NCI-H526 treated with DMSO at 0.1 percent for 48 hours (cell line): ENCODE measurements at regions not wholly inside any gene's neighbourhood (a gene's known extent, or its start where the extent isn't known, plus 50 kb on each side); places are given as distances from the start of the nearest gene placed in this dataset.

Source experiments
- DNase-seq: peaks from one replicate; lab custom pipeline; 2025; lab: John Stamatoyannopoulos, UW

GRCh38 chr16:86214326-86215232 lies 295.7 kb upstream of the FOXF1 start:
- DNase-seq: no peak

DNA sequence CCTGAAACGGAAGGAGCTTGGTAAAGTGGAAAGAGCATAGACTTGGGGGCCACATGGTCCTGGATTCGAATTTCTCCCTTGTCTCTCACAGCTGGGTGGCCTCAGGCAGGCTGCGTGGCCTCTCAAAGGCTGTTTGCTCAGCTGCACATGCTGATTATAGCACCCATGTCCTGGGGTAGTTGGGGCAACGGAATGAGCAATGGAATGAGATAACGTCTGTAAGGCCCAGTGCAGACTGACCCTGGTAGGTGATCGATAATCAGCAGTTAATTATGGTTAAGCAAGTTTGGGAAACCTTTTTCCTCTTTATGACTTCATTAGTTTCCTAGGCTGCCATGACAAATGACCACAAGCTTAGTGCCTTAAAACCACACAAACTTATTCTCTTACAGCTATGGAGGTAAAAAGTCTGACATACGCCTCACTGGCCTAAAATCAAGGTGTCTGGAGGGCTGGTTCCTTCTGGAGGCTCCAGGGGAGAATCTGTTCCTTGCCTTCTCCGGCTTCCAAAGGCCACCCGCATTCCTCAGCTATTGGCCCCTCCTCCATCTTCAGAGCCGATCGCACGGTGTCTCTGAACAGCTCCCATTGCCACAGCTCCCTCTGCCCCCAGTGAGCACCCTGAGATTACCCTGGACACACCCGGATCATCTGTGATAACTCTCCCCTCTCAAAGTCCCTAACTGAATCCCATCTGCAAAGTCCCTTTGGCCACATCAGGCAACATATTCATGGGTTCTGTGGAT lies 294.9 kb upstream of the FOXF1 start:
- DNase-seq: no peak

GRCh38 chr16:86215979-86216585 lies 294.2 kb upstream of the FOXF1 start:
- DNase-seq: no peak

GRCh38 chr16:86216591-86216990 lies 293.7 kb upstream of the FOXF1 start:
- no peak for DNase-seq

DNA sequence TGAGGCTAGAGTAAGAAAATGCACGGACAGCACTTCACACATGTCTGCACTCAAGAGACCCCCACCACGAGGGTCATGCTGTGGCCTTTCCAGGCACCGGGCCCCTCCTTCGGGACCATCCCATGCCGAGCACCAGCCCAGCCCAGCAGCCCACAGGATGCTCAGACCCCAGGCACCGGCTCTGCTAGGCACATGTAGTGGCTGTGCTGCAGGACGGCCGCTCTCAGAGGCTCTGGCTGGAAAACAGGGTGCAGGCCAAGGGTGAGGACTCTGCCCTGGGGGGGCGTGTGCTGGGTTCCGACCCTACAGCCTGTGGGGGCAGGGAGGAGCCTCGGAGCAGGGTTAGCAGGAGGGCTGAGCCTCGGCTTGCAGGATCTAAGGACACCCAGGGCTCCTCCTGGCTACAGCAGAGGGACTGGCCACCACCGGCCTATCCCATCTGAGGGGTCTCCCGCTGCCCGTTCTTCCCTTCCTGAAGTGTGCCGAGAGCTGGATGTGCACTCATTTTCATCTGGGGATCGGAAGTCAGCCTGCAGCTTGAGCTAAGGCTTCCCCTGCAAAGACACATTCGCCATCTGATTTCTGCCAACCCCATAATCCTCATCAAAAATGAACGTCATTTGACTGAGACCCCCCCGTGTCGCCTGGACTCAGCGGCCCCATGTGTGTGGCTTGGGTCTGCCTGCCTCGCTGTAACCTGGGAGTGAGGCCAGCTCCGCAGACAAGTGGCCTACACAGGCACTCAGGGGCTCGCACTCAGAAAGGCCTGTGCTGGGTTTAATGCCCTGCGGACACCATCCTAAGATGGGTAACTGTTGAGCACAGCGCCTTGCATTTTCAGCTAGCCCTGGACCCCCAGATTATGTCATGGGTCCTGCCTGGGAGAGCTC lies 293.1 kb upstream of the FOXF1 start:
- DNase-seq: no peak

DNA sequence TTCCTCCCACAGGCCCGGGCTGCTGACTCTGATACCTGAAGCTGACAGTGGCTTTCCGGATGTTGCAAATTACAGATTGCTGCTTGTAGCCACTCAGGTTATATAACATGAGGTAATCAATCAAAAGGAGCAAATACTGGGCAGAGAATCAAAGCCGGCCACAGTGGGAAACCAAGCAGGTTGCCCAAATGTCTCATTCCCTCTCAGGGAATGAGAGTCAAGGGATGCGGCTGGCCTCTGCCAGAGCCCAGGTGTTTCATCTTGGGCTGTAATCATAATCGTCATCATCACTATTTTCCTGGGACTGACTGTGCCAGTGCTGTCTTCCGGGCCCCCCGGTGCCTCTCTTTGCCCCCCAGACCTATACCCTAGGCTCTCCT lies 292.4 kb upstream of the FOXF1 start:
- DNase-seq: no peak

GRCh38 chr16:86218479-86219170 lies 291.7 kb upstream of the FOXF1 start:
- DNase-seq: no peak

DNA sequence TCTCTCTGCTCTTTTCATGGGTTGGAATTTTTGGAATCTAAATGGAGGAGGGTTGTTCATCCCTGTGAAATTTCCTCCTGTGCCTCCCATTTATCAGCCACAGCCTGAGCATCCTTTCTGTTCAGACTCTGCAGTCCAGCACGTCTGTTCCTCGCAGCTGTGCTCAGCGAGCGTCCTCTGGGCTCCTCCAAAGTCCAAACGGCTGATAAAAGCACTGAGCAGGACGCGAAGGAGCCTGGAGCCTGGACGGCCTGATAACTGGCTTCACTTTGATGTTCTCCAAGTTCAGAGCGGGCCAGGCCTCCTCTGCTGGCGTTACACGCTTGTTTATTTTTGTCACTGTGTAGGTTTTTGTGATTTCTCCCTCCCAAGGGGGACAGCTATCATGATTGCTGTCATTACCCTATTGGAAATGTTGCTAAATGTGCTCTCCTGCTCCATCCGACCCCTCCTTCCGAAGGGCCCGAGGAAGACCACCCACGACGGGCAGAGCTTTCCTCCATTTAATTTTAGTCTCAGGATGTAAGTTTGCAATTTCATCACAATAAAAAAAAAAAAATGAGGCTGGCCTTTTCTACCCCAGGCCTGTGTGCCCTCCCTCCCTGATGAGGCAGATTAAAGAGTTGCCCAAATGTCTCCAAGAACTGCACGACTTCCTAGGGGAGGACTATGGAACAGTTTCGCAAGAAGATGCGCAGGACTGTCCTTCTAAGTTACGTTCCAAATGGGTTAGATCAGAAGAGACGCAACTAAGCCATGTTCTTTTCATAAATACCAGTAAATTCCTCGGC lies 290.5 kb upstream of the FOXF1 start:
- no peak for DNase-seq

DNA sequence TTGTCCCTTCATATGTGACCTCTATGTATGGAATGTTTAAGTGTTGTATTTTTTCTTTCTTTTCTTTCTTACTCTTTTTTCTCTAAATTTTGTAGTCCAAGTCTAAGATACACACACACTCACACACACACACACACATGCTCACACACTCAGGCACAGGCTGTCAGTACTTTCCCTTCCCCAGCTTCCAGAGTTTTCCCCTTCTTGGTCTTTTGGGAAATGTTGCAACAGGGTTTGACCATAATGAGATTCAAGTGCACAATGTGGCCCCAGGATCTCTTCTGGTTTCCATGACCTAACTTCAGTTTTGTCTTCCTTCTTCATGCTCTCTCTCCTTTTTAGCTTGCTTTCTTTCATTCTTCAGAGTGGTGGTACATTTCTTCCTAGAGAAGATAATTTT lies 289.8 kb upstream of the FOXF1 start:
- no peak for DNase-seq

- no peak for DNase-seq
Observed at GRCh38 chr16:86221085-86221484, 289.2 kb upstream of the FOXF1 start.

DNA sequence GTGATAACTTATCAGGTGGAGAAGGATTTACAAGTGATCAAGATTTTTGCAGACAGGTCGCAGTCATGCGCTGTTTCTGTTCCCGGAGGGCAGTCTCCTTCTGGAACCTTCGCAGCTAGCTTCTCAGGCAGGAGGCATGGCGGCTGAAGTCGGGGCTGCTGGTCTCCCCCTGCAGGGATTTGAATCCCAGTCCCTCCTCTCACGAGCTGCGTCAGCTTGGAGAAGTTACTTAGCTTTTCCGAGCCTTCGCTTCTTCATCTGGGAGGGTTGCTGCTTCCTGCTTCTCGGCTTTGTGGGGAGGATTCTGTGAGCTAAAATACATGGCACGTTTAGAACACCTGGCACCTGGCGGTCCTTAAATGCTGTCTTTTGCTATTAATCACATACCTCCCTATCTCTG lies 287.8 kb upstream of the FOXF1 start:
- no peak for DNase-seq

DNA sequence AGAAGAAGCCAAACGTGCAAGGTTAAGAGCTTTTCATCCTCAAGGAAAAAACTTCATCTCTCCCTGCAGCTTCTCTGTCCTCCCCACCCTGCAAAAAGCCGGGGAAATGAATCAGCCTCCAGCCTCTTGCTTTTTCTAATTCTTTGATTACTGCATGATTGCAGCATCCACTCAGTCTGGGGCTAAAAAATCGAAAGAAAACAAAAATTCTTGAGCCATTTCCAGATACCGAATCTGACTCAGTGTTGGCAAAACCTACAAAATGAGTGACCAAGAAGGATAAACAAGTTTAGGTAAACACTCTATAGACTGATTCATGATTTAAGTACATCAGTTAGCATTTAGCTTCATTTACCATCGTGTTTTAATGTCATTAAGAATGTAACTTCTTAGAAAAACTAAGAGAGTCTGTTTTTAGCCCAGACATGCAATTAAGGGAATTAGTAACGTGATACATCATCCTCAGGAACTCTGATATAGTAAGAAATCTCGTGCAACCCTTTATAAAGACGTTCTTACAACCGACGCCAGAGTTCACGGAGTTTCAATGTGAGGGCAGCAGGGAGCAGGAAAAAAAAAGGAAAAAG lies 287.3 kb upstream of the FOXF1 start:
- DNase-seq: no peak

DNA sequence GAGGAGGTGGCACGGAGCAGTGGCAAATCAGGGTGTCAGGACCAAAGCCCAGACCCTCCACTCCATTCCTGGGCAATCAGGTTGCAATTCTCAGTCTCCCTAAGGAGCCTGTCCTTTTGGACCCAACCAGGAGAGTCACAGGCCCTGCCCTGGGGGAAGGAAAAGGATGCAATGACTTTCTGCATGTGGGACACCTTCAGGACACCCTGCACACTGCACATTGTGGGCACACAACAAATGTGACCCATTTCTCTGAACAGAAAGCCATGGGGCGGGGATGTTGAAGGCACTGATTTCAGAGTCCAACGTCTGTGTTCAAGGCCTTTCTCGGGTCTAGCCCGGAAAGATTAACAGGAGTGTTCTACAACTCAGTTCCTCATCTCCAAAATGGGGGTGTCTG lies 286.2 kb upstream of the FOXF1 start:
- no peak for DNase-seq

DNA sequence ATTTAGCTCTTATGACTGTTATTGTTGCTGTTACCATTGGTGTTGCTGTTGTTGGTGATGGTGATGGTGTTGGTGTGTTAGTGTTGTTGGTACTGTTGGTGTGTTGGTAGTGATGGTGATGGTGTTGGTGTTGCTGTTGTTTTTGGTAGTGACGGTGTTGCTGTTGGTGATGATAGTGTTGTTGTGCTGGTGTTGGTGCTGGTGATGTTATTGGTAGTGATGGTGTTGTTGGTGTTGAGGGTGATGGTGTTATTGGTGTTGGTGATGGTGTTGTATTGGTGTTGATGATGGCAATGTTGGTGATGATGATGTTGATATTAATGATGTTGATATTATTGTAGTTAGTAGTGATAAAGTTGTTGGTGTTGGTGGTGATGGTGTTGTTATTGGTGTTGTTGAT lies 285.7 kb upstream of the FOXF1 start:
- no peak for DNase-seq

DNA sequence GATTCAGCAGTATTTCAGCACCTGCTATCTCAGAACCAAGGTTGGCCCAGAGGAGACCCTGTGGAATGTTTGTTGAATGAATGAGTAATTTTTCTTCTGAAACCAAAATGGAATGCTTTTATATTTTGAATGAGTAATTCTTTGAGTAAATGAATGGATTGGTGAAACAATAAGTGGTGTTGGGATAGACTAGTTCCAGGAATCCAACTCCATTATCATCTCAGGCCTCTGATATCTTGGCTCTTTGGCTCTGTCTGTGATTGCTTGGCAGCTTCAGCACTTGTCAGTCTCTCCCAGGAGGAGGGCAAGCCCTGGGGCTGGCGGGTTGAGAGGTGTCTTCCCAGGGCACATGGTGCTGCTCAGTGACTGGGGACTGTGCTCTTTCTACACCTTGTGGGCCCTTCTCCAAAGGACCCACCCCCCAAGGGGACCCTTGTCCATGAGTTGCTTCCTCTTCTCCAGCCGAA lies 284.4 kb upstream of the FOXF1 start:
- no peak for DNase-seq

DNA sequence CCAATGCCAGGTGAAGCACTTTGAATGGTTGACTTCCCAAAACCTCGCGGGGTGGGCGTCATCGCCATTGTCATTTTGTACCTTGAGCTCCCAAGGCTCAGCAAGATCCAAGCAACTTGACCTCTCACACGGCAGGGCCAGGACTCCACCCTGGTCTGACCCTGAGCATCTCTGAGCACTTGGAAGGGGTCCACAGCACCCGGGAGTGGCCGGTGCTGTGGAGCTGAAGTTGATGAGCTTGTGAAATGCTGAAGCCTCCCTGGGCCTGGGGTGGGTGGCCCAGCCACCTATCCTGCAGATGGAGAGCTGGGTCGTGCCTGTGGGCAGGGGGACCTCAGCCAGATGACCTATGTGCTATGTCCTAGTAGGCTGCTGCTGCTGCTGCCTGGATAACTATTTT lies 283.3 kb upstream of the FOXF1 start:
- DNase-seq: no peak

- no peak for DNase-seq
Observed at GRCh38 chr16:86227801-86228200, 282.5 kb upstream of the FOXF1 start.

DNA sequence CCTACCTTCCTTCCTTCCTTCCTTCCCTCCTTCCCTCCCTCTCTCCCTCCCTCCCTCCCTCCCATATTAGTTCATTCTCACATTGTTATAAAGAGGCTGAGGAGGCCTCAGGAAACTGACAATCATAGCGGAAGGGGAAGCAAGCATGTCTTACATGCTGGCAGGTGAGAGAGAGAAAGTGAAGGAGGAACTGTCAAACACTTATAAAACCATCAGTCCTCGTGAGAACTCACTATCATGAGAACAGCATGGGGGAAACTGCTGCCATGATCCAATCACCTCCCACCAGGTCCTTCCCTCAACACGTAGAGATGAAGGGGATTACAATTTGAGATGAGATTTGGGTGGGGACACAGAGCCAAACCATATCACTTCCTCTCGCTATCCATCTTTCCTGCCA lies 281.6 kb upstream of the FOXF1 start:
- DNase-seq: no peak

GRCh38 chr16:86229283-86229682 lies 281.0 kb upstream of the FOXF1 start:
- DNase-seq: no peak
